GM19438 (cell line): ENCODE measurements at regions not wholly inside any gene's neighbourhood (a gene's known extent, or its start where the extent isn't known, plus 50 kb on each side); places are given as distances from the start of the nearest gene placed in this dataset.

ENCODE experiments used
- ATAC-seq: cut with Tn5 transposase; IDR thresholded peaks from one replicate; pipeline ENCODE4 v1.9.1; 2021; ENCODE audit warnings: low read depth; ENCODE audit not compliant: unreplicated experiment

DNA sequence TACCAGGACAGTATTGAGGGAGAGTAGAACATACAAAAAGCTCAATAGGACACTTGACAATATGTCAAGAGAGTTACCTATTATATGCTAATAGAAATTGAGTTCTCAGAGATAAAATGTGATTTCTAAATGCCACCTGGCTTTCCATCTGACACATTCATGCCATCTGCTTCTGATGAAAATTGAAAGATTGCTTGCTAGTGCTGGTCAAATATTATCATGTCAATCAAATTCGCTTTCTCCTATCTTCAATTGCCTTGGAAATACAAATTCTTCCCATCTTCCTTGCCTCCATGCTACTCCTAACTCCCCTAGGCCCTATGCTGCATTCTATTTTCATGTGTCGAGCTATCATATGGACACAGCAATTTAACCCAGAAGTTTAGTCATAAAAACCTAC is 1076.9 kb downstream of the ARAP2 start:
- no peak for ATAC-seq

DNA sequence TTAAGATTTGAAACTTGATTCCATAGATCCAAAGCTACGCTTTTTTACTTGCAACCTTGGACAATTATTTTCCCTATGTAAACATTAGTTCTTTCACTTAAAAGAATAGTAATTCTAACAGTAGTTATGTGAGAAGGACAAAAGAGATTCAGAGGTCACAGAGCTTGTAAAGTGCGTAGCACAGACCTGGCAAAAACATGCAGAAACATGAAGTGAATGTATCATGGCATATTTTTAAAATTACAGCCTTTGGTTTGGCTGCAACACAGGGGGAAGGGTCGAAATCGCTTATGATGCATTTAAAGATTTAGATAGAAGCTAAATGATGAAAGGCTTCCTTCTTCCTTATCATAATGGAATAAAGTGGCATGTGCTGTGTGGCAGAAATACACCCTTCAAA is 1068.8 kb downstream of the ARAP2 start:
- ATAC-seq, result no peak

DNA sequence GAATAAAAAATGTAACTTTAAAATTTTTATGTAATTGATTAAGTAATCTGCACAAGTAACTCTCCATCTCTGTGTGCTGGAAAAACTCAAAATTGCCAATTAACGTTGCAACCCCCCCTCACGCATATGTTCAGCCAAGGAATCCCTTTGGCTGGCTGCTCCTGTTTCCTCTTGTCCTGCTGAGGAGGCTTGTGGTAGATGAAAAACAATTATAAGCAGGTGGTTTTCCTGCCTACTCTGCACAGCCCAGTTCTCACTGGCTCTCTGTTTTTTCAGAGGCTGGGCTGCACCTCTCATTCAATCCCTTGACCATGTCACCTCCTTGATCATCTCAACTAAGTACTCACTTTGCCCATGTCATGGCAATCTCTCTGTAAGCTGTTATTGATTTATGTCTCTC is 1068.4 kb downstream of the ARAP2 start:
- ATAC-seq, result no peak

DNA sequence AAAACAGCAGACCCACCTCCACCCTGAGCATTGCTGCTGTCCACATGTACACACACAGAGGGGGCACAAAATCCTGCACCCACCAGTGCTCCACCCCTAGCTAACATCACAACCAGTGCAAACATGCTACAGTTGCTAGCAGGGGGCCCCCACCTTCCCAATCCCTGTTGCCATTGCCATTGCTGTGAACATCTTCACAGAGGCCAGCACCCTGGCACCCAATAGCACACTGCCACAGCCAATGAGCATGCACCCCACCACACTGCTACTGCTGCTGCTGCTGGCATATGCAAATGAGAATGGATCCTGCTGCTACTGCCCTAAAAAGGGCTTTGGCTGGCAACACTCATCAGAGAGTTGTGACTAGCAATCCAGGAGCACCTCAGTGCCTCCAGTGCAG is 1061.9 kb downstream of the ARAP2 start:
- no peak for ATAC-seq

DNA sequence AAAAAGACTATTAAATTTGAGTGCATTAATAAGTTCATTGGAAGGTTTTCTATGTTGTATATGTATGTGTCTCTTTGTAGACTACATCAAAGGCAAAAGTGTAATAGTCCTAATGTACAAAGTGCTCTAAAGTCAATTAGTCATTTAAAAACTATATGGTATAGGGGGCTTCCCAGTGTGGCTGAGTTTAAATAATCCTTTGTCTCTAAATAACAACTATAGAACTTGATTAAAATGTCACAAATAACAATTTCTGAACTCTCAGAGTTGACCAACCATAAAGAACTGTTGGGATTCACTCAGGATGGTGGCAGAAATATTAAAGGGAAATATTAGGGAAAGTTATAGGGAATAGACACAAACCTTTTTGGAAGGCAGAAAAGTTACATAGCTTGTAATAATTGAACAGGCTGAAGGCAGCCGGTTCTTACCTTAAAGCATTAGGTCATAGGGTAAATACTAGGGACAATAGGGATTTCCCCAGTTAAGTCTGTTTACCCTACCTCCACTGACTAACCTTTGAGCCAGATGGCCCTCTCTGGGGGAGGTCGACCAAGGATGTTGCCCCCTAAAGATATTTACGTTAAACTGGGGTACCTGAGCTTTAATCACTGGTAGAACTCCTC is 1054.2 kb downstream of the ARAP2 start:
- ATAC-seq, result no peak

DNA sequence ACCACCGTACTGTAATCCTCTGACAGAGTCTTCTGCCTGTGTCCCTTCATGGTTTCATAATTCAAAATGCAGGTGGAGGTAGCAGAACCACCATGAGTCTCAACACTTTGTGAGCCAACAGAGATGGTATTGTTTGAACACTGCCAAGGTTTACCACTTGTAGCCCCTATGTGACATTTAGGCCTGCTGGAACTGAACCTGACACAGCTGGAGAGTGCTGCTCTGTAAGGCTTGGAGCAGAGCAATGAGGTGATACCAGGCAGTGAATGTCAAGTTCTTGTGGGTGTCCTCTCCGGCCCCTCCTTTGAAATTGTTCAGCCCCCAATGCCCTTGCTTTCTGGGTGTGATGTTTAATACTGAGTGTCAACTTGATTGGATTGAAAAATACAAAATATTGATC is 1042.9 kb downstream of the ARAP2 start:
- ATAC-seq, result no peak

DNA sequence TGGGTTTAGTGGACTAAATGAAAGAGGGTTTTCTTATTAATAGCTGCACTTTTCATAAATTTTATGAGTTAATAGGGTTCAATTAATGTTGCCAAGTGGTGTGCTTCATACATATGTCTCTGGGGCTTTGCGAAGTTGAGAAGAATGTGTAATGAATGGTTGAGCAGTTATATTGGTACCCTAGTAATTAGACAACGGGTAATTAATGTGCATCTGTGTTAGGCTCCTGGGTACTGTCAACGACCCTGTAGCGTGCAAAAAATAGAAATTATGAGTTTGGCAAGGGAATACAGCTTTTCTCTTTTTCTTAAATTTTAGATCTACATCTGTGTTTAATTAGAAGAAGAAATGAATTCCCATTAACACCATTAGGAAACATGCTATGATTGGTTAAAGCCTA is 1027.7 kb downstream of the ARAP2 start:
- ATAC-seq, result no peak

DNA sequence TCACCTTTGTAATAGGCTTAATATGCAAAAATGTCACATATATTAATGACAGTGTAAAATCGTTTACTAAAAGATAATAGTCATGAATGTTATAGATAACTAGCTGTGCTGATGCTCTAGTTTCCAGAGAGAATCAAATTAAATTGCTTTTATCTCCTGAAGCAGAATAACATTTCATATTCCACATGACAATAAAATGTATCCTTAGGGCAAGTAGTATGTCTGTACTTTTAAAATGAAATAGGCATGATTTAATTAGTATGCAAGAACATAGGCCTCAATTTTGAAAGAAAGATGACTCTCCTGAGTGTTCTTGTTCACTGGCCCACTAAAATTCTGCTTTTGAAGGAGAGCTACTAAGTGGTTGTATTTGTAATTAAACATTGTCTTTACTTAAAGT is 1027.0 kb downstream of the ARAP2 start:
- ATAC-seq, result no peak

DNA sequence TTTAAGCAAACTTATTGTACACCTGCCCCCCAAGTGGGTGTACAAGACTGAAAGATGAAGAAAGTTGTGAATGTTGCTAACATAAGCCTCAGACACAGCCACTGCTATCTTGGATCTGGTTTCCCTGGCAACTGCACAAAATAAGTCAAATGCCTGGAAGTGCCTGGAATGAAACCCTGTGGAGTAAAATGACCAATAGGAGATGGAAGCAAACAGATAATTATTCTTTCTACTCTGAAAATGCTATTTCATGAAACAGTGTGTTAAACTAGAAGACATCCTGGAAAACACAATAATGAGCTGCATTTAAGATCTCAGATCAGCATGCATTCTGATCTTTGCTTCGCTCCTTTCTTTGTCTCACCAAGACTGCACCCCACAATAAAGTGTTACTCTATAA is 1016.0 kb downstream of the ARAP2 start:
- ATAC-seq, result no peak

DNA sequence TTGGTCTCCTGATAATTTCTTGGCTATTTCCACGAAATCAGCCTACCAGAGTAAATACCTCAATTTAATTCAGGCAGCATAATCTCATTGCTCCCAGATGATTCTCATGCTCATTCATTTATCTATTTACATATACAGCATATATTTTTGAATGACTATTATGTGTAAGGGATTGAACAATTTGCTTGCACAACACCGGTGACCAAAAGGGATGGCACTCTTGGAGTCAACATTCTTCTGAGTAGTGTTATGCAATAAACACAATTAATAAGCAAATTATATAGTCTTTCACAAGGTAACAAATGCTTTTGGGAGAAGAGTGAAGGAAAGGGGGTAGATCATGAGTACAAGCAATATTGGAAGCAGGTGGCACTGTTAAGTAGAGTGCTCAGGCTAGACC is 1015.3 kb downstream of the ARAP2 start:
- no peak for ATAC-seq

DNA sequence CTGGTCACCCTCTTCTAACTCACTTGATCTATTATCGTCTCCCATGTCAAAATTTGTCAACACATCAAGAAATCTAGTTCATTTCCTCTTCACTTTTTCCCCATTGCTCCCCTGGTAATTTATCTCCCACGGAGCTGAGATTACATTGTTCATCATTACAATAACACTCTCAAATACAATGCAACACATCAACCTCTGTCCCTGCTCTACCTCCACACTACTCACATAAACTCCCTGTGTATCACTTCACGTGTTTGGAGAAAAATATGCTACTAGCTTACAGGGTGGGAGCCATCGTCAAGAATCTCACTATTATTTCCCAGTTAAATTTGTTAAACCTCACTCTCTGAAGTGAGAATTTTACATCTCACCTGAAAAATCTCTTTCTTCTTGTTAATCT is 1006.4 kb downstream of the ARAP2 start:
- ATAC-seq, result no peak

DNA sequence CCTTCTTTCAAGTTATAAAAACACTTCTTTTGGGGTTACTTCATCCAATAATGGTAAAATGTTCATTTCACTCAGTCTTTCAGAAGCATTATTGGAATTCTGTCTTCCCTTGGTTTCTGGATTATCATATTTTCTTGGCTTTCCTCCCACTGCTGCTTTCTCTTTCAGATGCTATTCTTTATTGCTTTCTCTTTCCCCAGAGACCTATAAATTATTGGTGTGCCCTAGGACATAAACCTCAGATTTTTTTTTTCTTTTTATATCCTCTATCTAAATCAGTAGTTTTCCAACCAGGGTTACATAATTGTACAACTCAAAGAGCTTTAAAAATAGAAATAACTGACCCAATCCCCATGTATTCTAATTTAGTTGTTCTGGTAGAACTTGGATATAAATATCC is 1005.5 kb downstream of the ARAP2 start:
- ATAC-seq, result no peak

DNA sequence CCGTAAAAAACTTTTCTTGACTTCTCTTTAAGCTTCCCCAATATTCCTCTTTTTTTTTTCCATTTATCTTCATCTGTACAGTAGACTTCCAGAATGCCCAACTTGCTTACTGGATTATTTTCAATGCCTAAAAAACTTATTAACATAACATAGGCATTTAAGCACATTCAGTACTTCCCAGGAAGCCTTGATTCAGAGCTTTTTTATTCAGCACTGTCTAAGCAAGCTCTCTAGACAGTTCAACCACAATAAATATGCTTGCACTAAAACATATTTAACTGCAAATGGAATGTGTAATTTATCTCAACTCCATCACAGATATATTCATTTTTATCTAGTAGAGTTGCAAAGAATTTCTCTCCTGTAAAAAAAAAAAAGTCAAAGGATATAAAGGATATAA is 997.8 kb downstream of the ARAP2 start:
- no peak for ATAC-seq

DNA sequence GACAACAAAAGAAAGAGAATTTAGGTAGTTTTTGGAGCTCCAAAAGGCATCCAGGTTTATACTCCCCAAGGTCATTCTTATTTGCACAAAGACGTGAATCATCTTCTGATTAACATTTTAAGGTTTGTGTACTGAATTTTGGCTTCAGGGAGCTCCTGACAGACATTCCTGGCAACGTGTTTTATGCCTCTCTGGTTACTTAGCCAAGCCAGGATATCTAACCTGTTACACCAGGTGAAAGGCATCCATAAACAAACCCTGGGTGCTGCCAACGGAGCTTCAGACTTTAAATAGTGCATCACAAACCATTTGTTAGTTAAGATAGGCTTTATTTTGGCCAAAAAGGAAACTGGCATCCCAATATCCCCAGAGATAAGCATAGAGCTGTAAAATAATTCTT is 997.3 kb downstream of the ARAP2 start:
- ATAC-seq, result no peak

DNA sequence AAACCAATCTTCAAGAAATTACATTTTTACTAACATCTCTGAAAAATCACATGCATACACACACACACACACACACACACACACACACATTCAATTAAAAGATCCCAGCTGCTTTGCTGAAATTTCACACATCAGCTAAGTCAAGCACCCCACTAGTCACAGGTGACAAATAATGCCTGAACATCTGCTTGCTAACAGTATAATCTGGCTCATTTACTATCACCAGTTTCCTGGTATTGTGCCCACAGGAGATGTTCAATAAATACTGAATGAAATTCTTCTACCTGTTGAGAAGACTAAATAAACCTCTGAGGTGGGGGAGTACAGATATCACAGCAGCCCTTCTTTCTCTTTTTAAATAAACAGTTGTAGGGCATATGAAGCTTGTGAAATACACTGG is 994.0 kb downstream of the ARAP2 start:
- ATAC-seq, result no peak

DNA sequence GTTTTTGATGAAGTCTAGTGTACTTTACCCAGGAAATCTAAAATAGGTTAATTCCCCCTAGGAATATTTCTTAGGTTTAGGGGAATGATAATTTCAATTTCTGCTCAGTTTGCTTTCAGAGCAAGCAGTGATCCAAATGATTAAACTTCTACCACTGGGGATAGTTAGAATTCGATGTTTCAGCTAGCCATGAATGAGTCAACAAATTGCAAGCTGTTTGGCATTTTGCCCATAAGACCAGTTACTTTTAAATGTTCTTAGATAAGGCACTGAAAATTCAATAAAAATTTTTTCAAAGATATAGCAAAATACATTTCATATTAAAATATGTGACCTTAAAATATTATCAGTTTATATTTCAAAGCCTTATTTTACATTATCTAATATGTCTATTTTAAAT is 993.6 kb downstream of the ARAP2 start:
- no peak for ATAC-seq

DNA sequence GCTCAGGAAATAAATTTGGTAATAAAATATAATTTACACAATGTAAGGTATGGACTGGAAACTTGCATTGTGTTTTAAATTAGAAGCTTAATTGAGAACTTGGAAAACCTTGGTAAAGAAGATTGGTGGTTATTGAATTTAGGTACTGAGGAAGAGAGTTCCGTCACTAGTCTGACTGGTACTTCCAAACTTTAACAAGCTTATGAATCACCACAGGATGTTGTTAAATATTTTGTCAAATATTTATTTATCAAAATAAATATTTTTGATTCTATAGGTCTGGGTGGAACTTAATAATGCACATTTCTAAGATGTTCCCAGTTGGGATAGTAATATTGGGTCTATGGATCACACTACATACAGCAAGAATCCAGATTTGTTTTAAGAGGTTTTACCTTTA is 992.2 kb downstream of the ARAP2 start:
- ATAC-seq, result no peak

DNA sequence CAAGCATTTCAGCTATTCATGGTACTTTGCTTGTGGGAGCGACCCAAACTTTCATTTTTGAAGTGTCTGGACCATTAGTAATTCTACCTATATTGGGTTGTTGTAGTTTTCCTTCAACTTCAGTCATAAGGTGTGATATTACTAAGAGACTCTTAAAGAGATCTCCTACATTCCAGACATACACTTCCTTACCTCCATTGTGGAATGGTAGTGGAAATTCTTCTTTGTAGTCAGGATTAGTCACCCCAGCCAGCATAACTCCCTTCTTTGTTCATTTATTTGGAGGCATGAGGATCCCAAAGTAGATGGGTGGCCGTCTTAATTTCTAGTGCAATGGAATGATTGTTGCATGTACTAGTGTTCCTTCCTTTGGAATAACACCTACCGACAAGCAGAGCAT is 991.4 kb downstream of the ARAP2 start:
- no peak for ATAC-seq

DNA sequence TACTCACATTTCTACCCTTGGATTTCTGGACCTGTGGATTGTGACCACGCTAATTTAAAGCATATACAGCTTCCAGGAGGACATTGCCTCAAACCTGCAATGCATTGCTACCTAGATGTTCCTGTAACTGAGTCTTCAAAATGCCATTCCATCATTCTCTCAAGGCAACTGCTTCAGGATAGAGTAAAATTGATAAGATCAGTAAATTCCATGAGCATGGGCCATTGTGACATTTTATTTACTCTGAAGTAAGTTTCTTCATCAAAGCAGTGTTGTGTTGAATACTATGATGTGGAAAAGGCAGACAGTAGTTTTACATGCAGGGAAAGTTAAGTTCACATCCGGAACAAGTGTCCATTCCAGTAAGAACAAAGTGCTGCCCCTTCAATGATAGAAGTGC is 991.0 kb downstream of the ARAP2 start:
- ATAC-seq, result no peak

DNA sequence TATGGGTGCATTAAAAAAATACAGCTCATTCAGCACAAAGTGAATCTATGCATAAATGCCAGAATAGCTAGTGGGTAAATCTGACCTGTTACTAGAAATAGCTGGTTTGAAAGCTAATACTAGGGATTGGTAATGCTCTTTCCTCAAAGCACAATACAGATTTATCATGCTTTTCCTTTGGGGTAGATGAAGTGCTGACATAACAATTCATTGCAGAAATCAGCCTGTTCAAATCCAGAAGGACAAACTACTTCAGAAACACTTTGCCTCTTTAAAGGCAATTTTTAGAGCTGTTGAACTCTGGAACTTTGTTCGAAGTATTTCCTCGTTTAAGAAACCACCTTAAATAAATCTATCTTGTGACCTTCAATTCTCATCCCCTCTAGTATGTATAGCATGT is 957.9 kb downstream of the ARAP2 start:
- no peak for ATAC-seq

DNA sequence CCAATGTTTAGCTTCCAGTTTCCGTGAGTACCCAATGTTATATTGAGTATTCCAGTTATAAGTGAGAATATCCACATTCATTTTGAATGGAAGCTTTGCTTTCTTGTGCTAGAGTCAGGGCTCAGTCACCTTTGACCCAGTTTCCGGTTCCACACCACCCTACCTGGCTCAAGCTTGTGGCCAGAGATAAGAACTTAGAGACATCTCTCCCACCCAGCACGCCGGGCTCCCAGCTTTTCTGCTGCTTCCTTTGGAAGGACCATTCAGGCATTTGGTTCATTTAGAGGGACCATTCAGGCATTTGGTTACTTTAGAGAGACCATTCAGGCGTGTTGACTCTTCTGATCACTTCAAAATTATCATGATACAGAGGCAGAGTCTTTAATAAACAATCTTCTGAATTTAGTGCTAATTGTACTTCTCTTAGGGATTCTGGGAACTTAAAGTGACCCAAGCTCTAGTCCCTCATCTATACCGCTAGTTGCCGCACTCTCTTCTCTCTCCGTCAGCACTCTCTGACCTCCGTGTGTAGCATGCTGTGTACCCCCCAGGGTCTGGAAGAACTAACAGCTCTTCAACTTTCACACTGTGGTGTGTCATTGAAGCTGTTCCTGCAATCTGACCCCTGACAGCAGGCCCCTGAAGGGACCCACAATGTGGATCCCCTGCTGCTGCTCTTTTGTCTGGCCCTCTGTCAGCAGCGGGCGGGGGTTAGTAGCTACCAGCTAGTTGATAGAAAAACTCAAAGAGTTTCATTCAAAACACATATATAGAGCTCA is 943.1 kb downstream of the ARAP2 start:
- no peak for ATAC-seq

DNA sequence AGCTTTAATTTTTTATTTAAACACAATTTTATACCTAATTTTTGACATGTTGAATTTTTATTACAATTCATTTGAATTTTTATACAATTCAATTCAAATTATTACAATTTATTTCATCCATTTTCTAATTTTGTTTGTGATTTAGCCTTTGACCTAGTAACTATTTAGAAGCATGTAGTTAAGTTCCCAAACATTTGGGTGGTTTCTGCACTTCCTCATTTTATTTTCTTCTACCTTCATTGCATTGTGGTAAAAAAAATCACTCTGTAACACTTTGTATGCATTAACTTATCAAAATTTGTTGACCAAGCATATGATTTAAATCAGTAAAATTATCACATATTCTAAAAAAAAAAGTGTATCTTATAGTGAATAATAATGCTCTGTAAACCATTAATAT is 928.9 kb downstream of the ARAP2 start:
- ATAC-seq, result no peak
